Mesenchymal stem cell (in vitro differentiated cells and primary cell): ENCODE measurements at regions not wholly inside any gene's neighbourhood (a gene's known extent, or its start where the extent isn't known, plus 50 kb on each side); places are given as distances from the start of the nearest gene placed in this dataset.
A peak's percentile ranks its signal among the peaks of the same experiment; 100 is the strongest.

Experiments used
- DNase-seq: peaks from one replicate; pipeline ENCODE4 v3.0.0-alpha.2; 2013
- H2AFZ ChIP-seq: one replicate; pipeline ENCODE4 v1.6.1; 2013; ENCODE audit warnings: low read depth, mild to moderate bottlenecking, control low read depth, inconsistent platforms, low read length, moderate library complexity
- H2AK5ac ChIP-seq: 2 replicates; pipeline ENCODE4 v1.6.1; 2013; ENCODE audit warnings: low read length, moderate library complexity, mild to moderate bottlenecking, inconsistent platforms; ENCODE audit not compliant: severe bottlenecking
- H2BK120ac ChIP-seq: one replicate; pipeline ENCODE4 v1.6.1; 2013; ENCODE audit warnings: low read depth, mild to moderate bottlenecking, inconsistent platforms, low read length, moderate library complexity
- H2BK12ac ChIP-seq, 2 experiments: one replicate each; pipeline ENCODE4 v1.6.1; 2013; ENCODE audit warnings: inconsistent platforms in 2 of 2, low read length in 2 of 2, mild to moderate bottlenecking in 2 of 2, moderate library complexity in 2 of 2, control low read depth in 1 of 2
- H2BK15ac ChIP-seq: one replicate; pipeline ENCODE4 v1.6.1; 2013; ENCODE audit warnings: mild to moderate bottlenecking, low read depth, inconsistent platforms; ENCODE audit not compliant: poor library complexity, severe bottlenecking
- H2BK5ac ChIP-seq: 2 replicates; pipeline ENCODE4 v1.6.1; 2013; ENCODE audit warnings: low read depth, mild to moderate bottlenecking, low read length, control low read depth, inconsistent platforms; ENCODE audit not compliant: poor library complexity, severe bottlenecking
- H3K14ac ChIP-seq, 2 experiments: one replicate each; pipeline ENCODE4 v1.6.1; 2013; ENCODE audit warnings: inconsistent platforms in 2 of 2, low read length in 2 of 2, control low read depth in 1 of 2, mild to moderate bottlenecking in 1 of 2, moderate library complexity in 1 of 2
- H3K18ac ChIP-seq, 2 experiments: one replicate each; pipeline ENCODE4 v1.6.1; 2013; ENCODE audit warnings: inconsistent platforms in 2 of 2, low read length in 2 of 2, control low read depth in 1 of 2, low read depth in 1 of 2, mild to moderate bottlenecking in 1 of 2
- H3K23ac ChIP-seq, 2 experiments: one replicate each; pipeline ENCODE4 v1.6.1; 2013; ENCODE audit warnings: inconsistent platforms in 2 of 2, low read length in 2 of 2, mild to moderate bottlenecking in 2 of 2, moderate library complexity in 2 of 2, control low read depth in 1 of 2
- H3K27ac ChIP-seq: 2 replicates; pipeline ENCODE4 v1.5.1; 2013; ENCODE audit warnings: mild to moderate bottlenecking, moderate library complexity, low read length, control low read depth, inconsistent platforms; ENCODE audit not compliant: poor library complexity, severe bottlenecking
- H3K27me3 ChIP-seq, 2 experiments: 2 replicates each; pipeline versions ENCODE4 v1.6.1 to v1.7.0; 2013; ENCODE audit warnings: low read length in 2 of 2, mild to moderate bottlenecking in 2 of 2, moderate library complexity in 2 of 2, control low read depth in 1 of 2, inconsistent platforms in 1 of 2; ENCODE audit not compliant: control insufficient read depth in 1 of 2, insufficient read depth in 1 of 2
- H3K36me3 ChIP-seq, 2 experiments: 2 replicates each; pipeline versions ENCODE4 v1.6.1 to v1.7.0; 2013; ENCODE audit warnings: low read length in 2 of 2, control low read depth in 1 of 2, inconsistent platforms in 1 of 2, low read depth in 1 of 2, mild to moderate bottlenecking in 1 of 2; ENCODE audit not compliant: insufficient read depth in 2 of 2, control insufficient read depth in 1 of 2
- H3K4ac ChIP-seq, 2 experiments: one replicate each; pipeline ENCODE4 v1.6.1; 2013; ENCODE audit warnings: inconsistent platforms in 2 of 2, low read length in 2 of 2, mild to moderate bottlenecking in 2 of 2, moderate library complexity in 2 of 2, control low read depth in 1 of 2, low read depth in 1 of 2
- H3K4me1 ChIP-seq: 2 replicates; pipeline ENCODE4 v1.6.1; 2013; ENCODE audit warnings: low read depth, low read length, control low read depth; ENCODE audit not compliant: control insufficient read depth, insufficient read depth
- H3K4me2 ChIP-seq: 2 replicates; pipeline ENCODE4 v1.6.1; 2013; ENCODE audit warnings: low read length, mild to moderate bottlenecking, inconsistent platforms; ENCODE audit not compliant: poor library complexity, severe bottlenecking
- H3K4me3 ChIP-seq, 2 experiments: 2 replicates each; pipeline versions ENCODE4 v1.5.1 to v1.7.0; 2013; ENCODE audit warnings: low read length in 2 of 2, mild to moderate bottlenecking in 2 of 2, control low read depth in 1 of 2, low read depth in 1 of 2; ENCODE audit not compliant: insufficient read depth in 1 of 2
- H3K79me1 ChIP-seq: replicated peaks from 2 replicates; pipeline ENCODE4 v1.6.1; 2013; ENCODE audit warnings: mild to moderate bottlenecking, control low read depth, low read length, inconsistent platforms; ENCODE audit not compliant: poor library complexity, severe bottlenecking
- H3K9ac ChIP-seq: 2 replicates; pipeline ENCODE4 v1.7.0; 2013; ENCODE audit warnings: mild to moderate bottlenecking, low read length, moderate library complexity
- H3K9me3 ChIP-seq: 2 replicates; pipeline ENCODE4 v1.7.0; 2013; ENCODE audit warnings: mild to moderate bottlenecking, low read length; ENCODE audit not compliant: control insufficient read depth
- H4K8ac ChIP-seq: one replicate; pipeline ENCODE4 v1.6.1; 2013; ENCODE audit warnings: inconsistent platforms, mild to moderate bottlenecking, low read length, moderate library complexity
- H4K91ac ChIP-seq: one replicate; pipeline ENCODE4 v1.6.1; 2013; ENCODE audit warnings: mild to moderate bottlenecking, low read length, inconsistent platforms
- WGBS: methylation state at CpG from one replicate; pipeline ENCODE4 v1.1.7; 2013; ENCODE audit warnings: mixed read lengths; 5-methylcytosine and 5-hydroxymethylcytosine counted together

DNA sequence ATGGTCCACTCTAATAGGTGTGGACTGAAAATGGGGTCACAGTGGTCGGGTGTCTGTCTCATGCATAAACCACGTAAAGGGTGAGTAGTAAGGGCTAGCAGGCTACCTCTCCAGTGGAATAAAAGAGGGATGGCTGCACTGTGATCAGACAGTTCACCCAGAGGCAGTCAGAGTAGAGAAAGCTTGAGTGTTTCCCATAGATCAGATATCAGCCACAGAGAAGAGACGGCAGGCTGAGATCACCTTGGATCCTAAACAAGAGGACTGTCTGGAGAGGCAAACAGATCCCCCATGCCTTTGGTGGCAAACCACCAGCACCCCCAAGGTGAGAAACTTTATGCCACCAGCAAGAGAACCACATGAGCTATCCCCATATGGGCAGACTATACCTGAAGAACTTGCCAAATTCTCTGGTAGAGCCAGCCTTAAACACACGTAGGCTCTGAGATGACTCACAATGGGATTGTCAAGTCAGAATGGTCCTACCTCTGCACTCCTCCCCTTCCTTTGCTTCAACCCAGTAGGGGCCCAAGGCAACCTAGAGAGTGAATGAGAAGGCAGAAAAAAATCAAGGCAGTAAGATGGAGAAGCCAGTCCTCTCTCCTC is 205.2 kb upstream of the MAP3K1 start:
- H2BK5ac ChIP-seq, result no peak overlapping the region
- 86% methylated on average over 4 of the region's 4 CpGs for WGBS
- no peak overlapping the region for H3K4me3 ChIP-seq
- no peak overlapping the region for H2BK120ac ChIP-seq
- no peak overlapping the region for H3K4me2 ChIP-seq
- H3K36me3 ChIP-seq, result no peaks in the 10 kb centered on the region
- H3K14ac ChIP-seq, result no peak overlapping the region
- no peak overlapping the region for H3K9ac ChIP-seq
- H3K27ac ChIP-seq, result no peak overlapping the region
- peak overlapping the region; percentile 7 for H2AK5ac ChIP-seq
- H3K27me3 ChIP-seq, result peaks cover 0 to 5% of the 10 kb centered on the region in 2 experiments
- H3K79me1 ChIP-seq, result no peaks in the 10 kb centered on the region
- H3K4me1 ChIP-seq, result peaks cover 8% of the 10 kb centered on the region
- H2BK15ac ChIP-seq, result no peak overlapping the region
- no peak overlapping the region for H4K8ac ChIP-seq
- H3K4ac ChIP-seq, result no peak overlapping the region
- H3K23ac ChIP-seq, result no peak overlapping the region
- no peak overlapping the region for H3K18ac ChIP-seq
- DNase-seq, result no peak
- H4K91ac ChIP-seq, result no peak overlapping the region
- H3K9me3 ChIP-seq, result peaks cover 5% of the 10 kb centered on the region
- peak overlapping the region in 1 of 2 experiments; percentile 6 for H2BK12ac ChIP-seq
- H2AFZ ChIP-seq, result no peak overlapping the region

DNA sequence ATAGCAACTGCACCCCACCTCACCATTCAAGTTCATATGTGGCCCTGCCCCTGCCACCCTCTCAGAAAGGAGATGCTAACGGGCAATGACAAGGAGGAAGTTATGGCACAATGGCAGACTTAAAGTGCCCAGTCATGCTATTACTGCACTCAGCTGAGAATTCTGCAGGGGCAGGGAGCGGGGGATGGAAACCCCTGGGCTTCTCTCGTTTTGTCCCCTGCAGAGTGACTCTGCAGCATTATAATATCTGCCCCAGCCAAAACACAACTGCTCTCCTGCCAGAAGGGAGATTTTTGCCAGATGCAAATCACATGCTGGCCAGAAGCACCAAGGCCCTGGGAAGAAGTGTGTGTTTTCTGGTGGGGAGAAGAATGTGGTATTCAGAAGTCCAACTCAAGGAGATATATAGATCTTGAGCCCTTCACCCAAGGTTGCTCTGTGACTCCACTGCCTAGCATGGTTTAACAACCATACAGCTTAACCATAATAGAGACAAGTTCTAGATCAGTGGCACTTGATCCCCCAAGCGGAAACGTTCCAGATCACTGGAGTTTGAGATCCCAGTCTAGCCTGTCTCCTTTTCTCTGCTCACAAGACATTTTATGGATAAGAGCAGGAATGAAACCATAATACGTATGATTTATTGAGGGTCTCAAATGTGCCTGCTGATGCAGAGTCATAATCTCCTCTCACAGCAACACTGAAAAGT is 207.0 kb upstream of the MAP3K1 start:
- Histone ChIP-seq H2BK5ac (no peak overlapping the region), H3K14ac (no peak overlapping the region), H3K18ac (peak overlapping the region in 1 of 2 experiments; percentile 7), H3K9me3 (peaks cover 5% of the 10 kb centered on the region), H3K4ac (no peak overlapping the region), H3K4me1 (peaks cover 8% of the 10 kb centered on the region), H4K91ac (no peak overlapping the region), H3K9ac (no peak overlapping the region), H3K4me3 (no peak overlapping the region), H3K36me3 (no peaks in the 10 kb centered on the region), H3K79me1 (no peaks in the 10 kb centered on the region), H4K8ac (no peak overlapping the region), H2BK15ac (no peak overlapping the region), H3K27me3 (no peaks in the 10 kb centered on the region), H2AK5ac (no peak overlapping the region), H2BK12ac (peak overlapping the region in 1 of 2 experiments; percentile 18), H2BK120ac (no peak overlapping the region), H2AFZ (no peak overlapping the region), H3K27ac (no peak overlapping the region), H3K4me2 (no peak overlapping the region), H3K23ac (no peak overlapping the region)
- DNase-seq, result no peak
- 89% methylated on average over 4 of the region's 6 CpGs for WGBS

DNA sequence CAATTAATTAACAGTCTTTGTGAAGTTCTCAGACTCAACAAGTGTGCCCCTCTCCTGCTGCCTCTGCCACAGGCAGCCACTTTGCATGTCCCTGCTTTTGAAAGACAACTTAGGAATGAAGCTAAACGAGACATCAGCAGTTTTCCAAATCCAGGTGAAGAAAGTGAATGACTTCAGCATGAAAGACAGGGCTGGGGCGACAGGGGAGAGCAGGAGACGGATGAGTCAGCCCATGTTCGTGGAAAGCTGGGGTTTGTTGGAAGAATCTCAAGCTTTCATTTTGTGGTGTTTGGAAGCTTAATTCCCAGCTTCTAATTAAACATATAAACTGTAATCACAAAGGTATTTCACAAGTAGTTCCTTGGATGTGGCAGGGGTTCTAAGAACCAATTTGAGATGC is 207.8 kb upstream of the MAP3K1 start:
- H3K9me3 ChIP-seq, result peaks cover 5% of the 10 kb centered on the region
- no peak overlapping the region for H3K9ac ChIP-seq
- no peak overlapping the region for H3K4me2 ChIP-seq
- no peak overlapping the region for H4K8ac ChIP-seq
- H3K27ac ChIP-seq, result no peak overlapping the region
- no peak overlapping the region for H3K4ac ChIP-seq
- no peaks in the 10 kb centered on the region for H3K27me3 ChIP-seq
- peak; percentile 38 for DNase-seq
- no peak overlapping the region for H3K14ac ChIP-seq
- no peak overlapping the region for H3K18ac ChIP-seq
- H3K4me3 ChIP-seq, result no peak overlapping the region
- H2AK5ac ChIP-seq, result no peak overlapping the region
- no peak overlapping the region for H2BK15ac ChIP-seq
- no peak overlapping the region for H2AFZ ChIP-seq
- no peaks in the 10 kb centered on the region for H3K79me1 ChIP-seq
- no peak overlapping the region for H2BK12ac ChIP-seq
- H3K4me1 ChIP-seq, result peaks cover 8% of the 10 kb centered on the region
- WGBS, result 60% methylated on average over 3 of the region's 4 CpGs
- no peak overlapping the region for H2BK120ac ChIP-seq
- H4K91ac ChIP-seq, result no peak overlapping the region
- no peak overlapping the region for H2BK5ac ChIP-seq
- no peaks in the 10 kb centered on the region for H3K36me3 ChIP-seq
- H3K23ac ChIP-seq, result no peak overlapping the region

DNA sequence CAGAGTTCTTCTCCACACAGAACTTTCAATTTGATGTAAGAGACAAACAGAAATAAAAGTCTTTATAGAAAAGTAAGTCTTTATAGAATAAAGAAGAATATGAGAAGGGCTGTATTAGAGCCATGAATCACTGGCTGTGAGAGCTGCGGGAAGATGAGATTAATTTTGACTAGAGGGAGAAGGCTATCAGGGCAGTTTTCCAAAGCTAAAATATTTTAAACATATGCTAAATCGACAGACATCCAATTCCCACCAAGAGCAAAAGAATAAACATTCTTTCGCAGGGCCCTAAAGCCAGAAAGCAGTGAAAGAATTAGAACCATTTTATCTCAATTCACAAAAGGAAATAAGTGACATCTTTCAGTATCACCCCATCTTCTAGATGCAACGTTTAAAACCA is 208.3 kb upstream of the MAP3K1 start:
- Histone ChIP-seq H3K9me3 (peaks cover 5% of the 10 kb centered on the region), H4K91ac (no peak overlapping the region), H2BK120ac (no peak overlapping the region), H3K14ac (no peak overlapping the region), H3K27ac (no peak overlapping the region), H3K23ac (no peak overlapping the region), H3K4me3 (no peak overlapping the region), H3K36me3 (no peaks in the 10 kb centered on the region), H2AK5ac (no peak overlapping the region), H3K9ac (no peak overlapping the region), H3K4ac (no peak overlapping the region), H2BK5ac (no peak overlapping the region), H2BK12ac (no peak overlapping the region), H2BK15ac (no peak overlapping the region), H2AFZ (no peak overlapping the region), H4K8ac (no peak overlapping the region), H3K4me2 (no peak overlapping the region), H3K79me1 (no peaks in the 10 kb centered on the region), H3K27me3 (no peaks in the 10 kb centered on the region), H3K4me1 (peaks cover 8% of the 10 kb centered on the region), H3K18ac (no peak overlapping the region)
- 69% methylated on average over 3 of the region's 4 CpGs for WGBS
- no peak for DNase-seq
